ENCODE measurements at regions not wholly inside any gene's neighbourhood (a gene's known extent, or its start where the extent isn't known, plus 50 kb on each side); places are given as distances from the start of the nearest gene placed in this dataset.
"Not testable (repeated sequence)": the region's sequence is repeated elsewhere in the genome, so short reads cannot be mapped to it uniquely, and the experiment has no call there.

DNA sequence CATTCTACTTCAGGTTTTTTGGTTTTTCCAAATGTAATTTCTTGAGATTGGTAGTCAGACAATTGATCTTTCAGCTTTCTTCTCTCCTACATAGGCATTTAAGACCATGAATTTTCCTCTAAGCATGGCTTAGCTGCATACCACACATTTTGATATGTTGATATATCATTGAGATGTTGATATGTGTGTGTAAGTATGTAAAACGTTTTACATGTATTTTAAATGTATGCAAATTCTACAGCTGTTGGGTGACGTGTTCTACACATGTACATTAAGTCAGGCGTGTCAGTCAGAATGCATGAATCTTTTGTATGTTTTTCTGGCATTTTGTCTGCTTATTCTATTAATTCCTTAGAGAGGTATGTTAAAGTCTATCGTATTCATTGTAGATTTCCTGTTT is 228.2 kb downstream of the CDH26 start:
- Histone ChIP-seq H3K36me3 (ENCODE audit: insufficient read depth, low read length) (no peaks in the 10 kb centered on the region), H3K4me3 (ENCODE audit: low read length) (no peak overlapping the region)

DNA sequence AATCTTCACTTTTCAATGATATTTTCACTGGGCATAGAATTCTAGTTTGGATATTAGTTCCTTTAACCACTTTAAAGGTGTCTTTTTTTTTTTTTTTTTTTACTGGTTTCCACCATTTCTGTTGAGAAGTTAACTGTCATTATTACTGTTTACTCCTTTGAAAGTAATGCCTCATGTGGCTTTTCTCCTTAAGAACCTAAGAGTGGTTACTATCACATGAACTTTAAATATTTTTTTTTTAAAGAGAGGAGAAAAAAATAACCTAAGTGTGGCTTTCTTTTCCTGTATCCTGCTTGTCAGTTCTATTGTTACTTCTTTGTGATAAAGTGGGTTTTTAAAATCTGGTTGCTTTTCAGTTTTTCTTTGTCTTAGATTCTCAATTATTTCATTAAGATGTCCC is 229.5 kb downstream of the CDH26 start:
- Histone ChIP-seq H3K4me1 (ENCODE audit: control insufficient read depth, insufficient read depth, low read length) (no peaks in the 10 kb centered on the region), H3K4me2 (ENCODE audit: low read length) (no peak overlapping the region), H3K27me3 (ENCODE audit: control insufficient read depth, insufficient read depth, low read length) (peaks cover 8% of the 10 kb centered on the region), H3K4me3 (ENCODE audit: low read length) (no peak overlapping the region), H3K36me3 (ENCODE audit: insufficient read depth, low read length) (no peaks in the 10 kb centered on the region), H3K9ac (ENCODE audit: low read depth, low read length) (no peak overlapping the region), H3K9me3 (replicated peaks; ENCODE audit: low read length) (peaks cover 3% of the 10 kb centered on the region)

More for the DNA sequence above, 228.2 kb downstream of the CDH26 start:
- Histone ChIP-seq H3K27me3 (ENCODE audit: control insufficient read depth, insufficient read depth, low read length) (peaks cover 4% of the 10 kb centered on the region), H3K9ac (ENCODE audit: low read depth, low read length) (no peak overlapping the region), H3K4me1 (ENCODE audit: control insufficient read depth, insufficient read depth, low read length) (no peaks in the 10 kb centered on the region), H3K9me3 (replicated peaks; ENCODE audit: low read length) (peaks cover 3% of the 10 kb centered on the region), H3K4me2 (ENCODE audit: low read length) (no peak overlapping the region)

DNA sequence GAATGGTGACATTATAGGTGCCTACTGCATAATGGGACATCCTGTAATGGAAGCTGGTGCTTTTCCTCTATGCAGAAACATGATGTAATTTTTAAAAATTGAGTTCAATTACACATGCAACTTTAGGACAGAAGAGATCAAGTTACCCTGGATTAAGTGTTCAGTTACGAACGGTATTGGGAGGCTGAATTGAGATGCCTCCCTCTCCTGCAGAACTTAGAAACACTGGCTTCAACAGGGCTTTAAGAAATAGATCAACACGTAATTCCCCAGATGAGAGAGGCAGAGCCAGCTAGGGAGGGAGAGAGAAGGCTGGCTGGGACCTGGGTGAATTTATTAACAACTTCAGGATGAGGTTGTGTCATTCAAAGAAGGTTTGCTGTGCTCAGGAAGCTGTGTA is 232.8 kb downstream of the CDH26 start:
- H3K27me3 ChIP-seq (ENCODE audit: control insufficient read depth, insufficient read depth, low read length), result peaks cover 8% of the 10 kb centered on the region
- no peaks in the 10 kb centered on the region for H3K36me3 ChIP-seq (ENCODE audit: insufficient read depth, low read length)
- H3K4me3 ChIP-seq (ENCODE audit: low read length), result no peak overlapping the region
- H3K9me3 ChIP-seq (replicated peaks; ENCODE audit: low read length), result no peaks in the 10 kb centered on the region
- no peak overlapping the region for H3K9ac ChIP-seq (ENCODE audit: low read depth, low read length)
- no peaks in the 10 kb centered on the region for H3K4me1 ChIP-seq (ENCODE audit: control insufficient read depth, insufficient read depth, low read length)
- no peak overlapping the region for H3K4me2 ChIP-seq (ENCODE audit: low read length)

DNA sequence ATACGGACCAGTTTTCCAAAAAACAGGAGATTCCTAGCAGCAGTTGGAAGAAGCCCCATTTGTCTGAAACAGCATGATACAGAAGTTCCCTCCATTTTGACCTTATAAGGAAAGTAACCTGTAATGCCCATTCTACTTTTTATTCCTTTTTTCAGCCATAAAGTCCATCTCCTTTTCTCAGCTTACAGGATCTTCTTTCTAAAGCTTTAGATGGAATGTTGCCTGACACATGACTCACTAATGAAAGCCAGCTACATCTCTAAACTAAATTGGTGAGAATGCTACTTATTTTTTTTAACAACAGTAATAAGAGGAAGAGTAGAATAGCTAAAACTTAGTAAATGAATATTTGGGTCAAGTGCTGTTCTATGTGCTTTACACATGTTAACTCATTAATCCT is 234.1 kb downstream of the CDH26 start:
- Histone ChIP-seq H3K9ac (ENCODE audit: low read depth, low read length) (no peak overlapping the region), H3K36me3 (ENCODE audit: insufficient read depth, low read length) (no peaks in the 10 kb centered on the region), H3K27me3 (ENCODE audit: control insufficient read depth, insufficient read depth, low read length) (peaks cover 4% of the 10 kb centered on the region), H3K4me3 (ENCODE audit: low read length) (no peak overlapping the region), H3K9me3 (replicated peaks; ENCODE audit: low read length) (no peaks in the 10 kb centered on the region), H3K4me1 (ENCODE audit: control insufficient read depth, insufficient read depth, low read length) (no peaks in the 10 kb centered on the region), H3K4me2 (ENCODE audit: low read length) (no peak overlapping the region)

DNA sequence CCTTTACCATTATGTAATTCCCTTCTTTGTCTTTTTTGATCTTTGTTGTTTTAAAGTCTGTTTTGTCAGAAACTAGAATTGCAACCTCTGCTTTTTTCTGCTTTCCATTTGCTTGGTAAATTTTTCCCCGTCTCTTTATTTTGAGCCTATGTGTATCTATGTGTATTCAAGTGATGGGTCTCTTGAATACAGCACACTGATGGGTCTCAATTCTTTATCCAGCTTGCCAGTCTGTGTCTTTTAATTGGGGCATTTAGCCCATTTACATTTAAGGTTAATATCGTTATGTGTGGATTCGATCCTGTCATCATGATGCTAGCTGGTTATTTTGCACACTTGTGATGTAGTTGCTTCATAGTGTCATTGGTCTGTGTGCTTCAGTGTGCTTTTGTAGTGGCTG is 240.9 kb downstream of the CDH26 start:
- H3K36me3 ChIP-seq (ENCODE audit: insufficient read depth, low read length); H3K4me3 ChIP-seq (ENCODE audit: low read length); H3K9me3 ChIP-seq (replicated peaks; ENCODE audit: low read length); H3K9ac ChIP-seq (ENCODE audit: low read depth, low read length); H3K4me2 ChIP-seq (ENCODE audit: low read length); H3K27me3 ChIP-seq (ENCODE audit: control insufficient read depth, insufficient read depth, low read length); H3K4me1 ChIP-seq (ENCODE audit: control insufficient read depth, insufficient read depth, low read length): not testable (repeated sequence)

- H3K9ac ChIP-seq (ENCODE audit: low read depth, low read length), result no peak overlapping the region
- H3K9me3 ChIP-seq (replicated peaks; ENCODE audit: low read length), result no peaks in the 10 kb centered on the region
- no peak overlapping the region for H3K4me2 ChIP-seq (ENCODE audit: low read length)
- peaks cover 10% of the 10 kb centered on the region for H3K27me3 ChIP-seq (ENCODE audit: control insufficient read depth, insufficient read depth, low read length)
- no peak overlapping the region for H3K4me3 ChIP-seq (ENCODE audit: low read length)
- H3K36me3 ChIP-seq (ENCODE audit: insufficient read depth, low read length), result no peaks in the 10 kb centered on the region
- no peaks in the 10 kb centered on the region for H3K4me1 ChIP-seq (ENCODE audit: control insufficient read depth, insufficient read depth, low read length)
These were observed 241.6 kb downstream of the CDH26 start for GRCh38 chr20:60199866-60200265.

GRCh38 chr20:60200305-60200918 is 242.2 kb downstream of the CDH26 start:
- Histone ChIP-seq H3K4me2 (ENCODE audit: low read length) (no peak overlapping the region), H3K9me3 (replicated peaks; ENCODE audit: low read length) (no peaks in the 10 kb centered on the region), H3K36me3 (ENCODE audit: insufficient read depth, low read length) (no peaks in the 10 kb centered on the region), H3K9ac (ENCODE audit: low read depth, low read length) (no peak overlapping the region), H3K4me3 (ENCODE audit: low read length) (no peak overlapping the region), H3K27me3 (ENCODE audit: control insufficient read depth, insufficient read depth, low read length) (peaks cover 10% of the 10 kb centered on the region), H3K4me1 (ENCODE audit: control insufficient read depth, insufficient read depth, low read length) (no peaks in the 10 kb centered on the region)

DNA sequence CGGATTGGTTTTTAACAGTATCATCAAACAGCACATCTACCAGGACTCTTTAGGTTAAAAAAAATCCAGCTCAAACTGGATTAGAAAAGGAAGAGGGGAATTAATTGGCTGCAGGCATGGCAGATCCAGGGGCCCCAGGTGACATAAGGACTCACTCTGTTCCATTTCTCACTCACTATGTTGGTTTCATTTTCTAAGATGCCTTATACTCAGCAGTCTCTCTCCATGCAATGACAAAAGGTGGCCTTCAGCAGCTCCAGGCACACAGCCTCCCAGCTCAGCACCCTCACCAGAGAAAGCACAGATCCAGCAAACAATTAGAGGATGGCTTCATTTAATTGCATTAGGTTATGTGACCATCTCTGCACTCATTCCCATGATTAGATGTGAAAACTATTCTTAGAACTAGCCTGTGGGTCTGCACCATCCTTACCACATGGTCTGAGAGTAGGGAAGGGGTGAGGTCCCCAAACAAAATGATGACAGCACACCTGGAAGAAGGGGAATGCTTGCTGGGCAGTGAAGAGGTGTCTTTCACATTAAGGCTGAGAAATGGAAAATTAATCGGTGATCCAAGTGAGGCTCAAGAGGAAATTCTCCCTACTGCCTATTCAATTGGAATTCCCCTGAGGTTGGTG is 243.1 kb downstream of the CDH26 start:
- Histone ChIP-seq H3K36me3 (ENCODE audit: insufficient read depth, low read length) (no peaks in the 10 kb centered on the region), H3K4me2 (ENCODE audit: low read length) (no peak overlapping the region), H3K27me3 (ENCODE audit: control insufficient read depth, insufficient read depth, low read length) (peaks cover 10% of the 10 kb centered on the region), H3K4me3 (ENCODE audit: low read length) (no peak overlapping the region), H3K9ac (ENCODE audit: low read depth, low read length) (no peak overlapping the region), H3K9me3 (replicated peaks; ENCODE audit: low read length) (no peaks in the 10 kb centered on the region), H3K4me1 (ENCODE audit: control insufficient read depth, insufficient read depth, low read length) (no peaks in the 10 kb centered on the region)

GRCh38 chr20:60202046-60202445 is 243.8 kb downstream of the CDH26 start:
- Histone ChIP-seq H3K4me1 (ENCODE audit: control insufficient read depth, insufficient read depth, low read length) (no peaks in the 10 kb centered on the region), H3K9me3 (replicated peaks; ENCODE audit: low read length) (no peaks in the 10 kb centered on the region), H3K27me3 (ENCODE audit: control insufficient read depth, insufficient read depth, low read length) (peaks cover 10% of the 10 kb centered on the region), H3K4me3 (ENCODE audit: low read length) (no peak overlapping the region), H3K9ac (ENCODE audit: low read depth, low read length) (no peak overlapping the region), H3K36me3 (ENCODE audit: insufficient read depth, low read length) (no peaks in the 10 kb centered on the region), H3K4me2 (ENCODE audit: low read length) (no peak overlapping the region)

DNA sequence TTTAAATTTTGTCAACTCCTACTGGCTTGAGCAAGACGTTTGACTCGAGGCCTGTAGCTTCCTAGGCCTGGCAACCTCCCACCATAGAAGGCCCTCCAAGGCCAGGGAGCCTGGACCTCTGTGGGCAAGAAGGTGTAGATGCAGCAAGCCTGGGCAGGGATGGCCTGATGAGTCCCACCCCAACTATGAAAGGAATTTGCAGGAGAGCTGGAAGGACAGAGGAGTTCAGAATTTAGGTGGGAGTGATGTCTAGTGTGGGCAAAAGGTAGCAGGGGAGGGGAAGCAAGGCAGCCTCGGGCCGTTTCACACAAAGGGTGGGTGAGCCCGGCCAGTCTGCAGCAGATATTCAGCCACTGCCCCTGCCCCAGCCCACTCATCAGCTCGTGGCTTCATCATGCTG is 245.2 kb downstream of the CDH26 start:
- no peak overlapping the region for H3K9ac ChIP-seq (ENCODE audit: low read depth, low read length)
- H3K36me3 ChIP-seq (ENCODE audit: insufficient read depth, low read length), result no peaks in the 10 kb centered on the region
- no peak overlapping the region for H3K4me3 ChIP-seq (ENCODE audit: low read length)
- H3K9me3 ChIP-seq (replicated peaks; ENCODE audit: low read length), result no peaks in the 10 kb centered on the region
- H3K4me1 ChIP-seq (ENCODE audit: control insufficient read depth, insufficient read depth, low read length), result no peaks in the 10 kb centered on the region
- H3K4me2 ChIP-seq (ENCODE audit: low read length), result no peak overlapping the region
- H3K27me3 ChIP-seq (ENCODE audit: control insufficient read depth, insufficient read depth, low read length), result peaks cover 14% of the 10 kb centered on the region

DNA sequence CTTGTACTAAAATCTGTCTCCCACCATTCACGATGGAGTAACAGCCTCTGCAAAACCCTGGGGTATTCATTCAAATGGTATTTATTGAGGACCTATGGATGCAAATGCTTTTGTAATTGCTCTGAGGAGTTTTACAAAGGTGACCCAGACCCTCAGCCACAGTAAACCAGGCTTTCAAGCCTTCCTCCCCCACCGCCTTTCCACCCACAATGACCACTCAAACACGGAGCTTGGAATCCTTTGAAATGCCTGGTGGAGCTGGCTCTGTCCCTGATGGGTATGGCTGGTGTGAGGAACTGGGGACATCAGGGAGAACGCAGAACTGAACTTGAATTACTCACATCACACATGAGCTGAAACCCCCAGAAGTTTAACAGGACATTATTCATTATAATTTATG is 246.4 kb downstream of the CDH26 start:
- Histone ChIP-seq H3K9me3 (replicated peaks; ENCODE audit: low read length) (no peaks in the 10 kb centered on the region), H3K9ac (ENCODE audit: low read depth, low read length) (no peak overlapping the region), H3K4me2 (ENCODE audit: low read length) (no peak overlapping the region), H3K4me1 (ENCODE audit: control insufficient read depth, insufficient read depth, low read length) (no peaks in the 10 kb centered on the region), H3K36me3 (ENCODE audit: insufficient read depth, low read length) (no peaks in the 10 kb centered on the region), H3K27me3 (ENCODE audit: control insufficient read depth, insufficient read depth, low read length) (peaks cover 19% of the 10 kb centered on the region), H3K4me3 (ENCODE audit: low read length) (no peak overlapping the region)

DNA sequence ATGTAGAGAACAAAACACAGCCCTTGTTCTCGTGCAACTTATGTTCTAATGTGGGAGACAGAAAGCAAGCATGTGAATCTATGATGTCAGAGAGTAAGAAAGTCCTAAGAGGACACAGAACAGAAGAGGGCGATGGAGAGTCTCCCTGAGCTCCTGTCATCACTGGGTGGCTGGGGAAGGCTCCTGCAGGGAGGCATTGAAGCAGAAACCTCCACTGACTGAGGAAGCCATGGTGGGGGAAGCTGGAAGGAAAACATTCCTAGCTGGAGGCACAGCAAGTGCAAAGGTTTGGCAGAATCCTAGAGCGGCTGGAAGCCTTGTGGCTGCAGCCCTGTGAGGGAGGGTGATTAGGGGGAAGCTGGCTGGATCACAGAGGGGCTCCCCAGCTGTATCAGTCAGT is 248.0 kb downstream of the CDH26 start:
- Histone ChIP-seq H3K4me1 (ENCODE audit: control insufficient read depth, insufficient read depth, low read length) (no peaks in the 10 kb centered on the region), H3K36me3 (ENCODE audit: insufficient read depth, low read length) (no peaks in the 10 kb centered on the region), H3K4me2 (ENCODE audit: low read length) (no peak overlapping the region), H3K9ac (ENCODE audit: low read depth, low read length) (no peak overlapping the region), H3K27me3 (ENCODE audit: control insufficient read depth, insufficient read depth, low read length) (peaks cover 25% of the 10 kb centered on the region), H3K9me3 (replicated peaks; ENCODE audit: low read length) (no peaks in the 10 kb centered on the region), H3K4me3 (ENCODE audit: low read length) (no peak overlapping the region)
